Esophagus squamous epithelium (tissue), 5 donors: ENCODE measurements at regions not wholly inside any gene's neighbourhood (a gene's known extent, or its start where the extent isn't known, plus 50 kb on each side); places are given as distances from the start of the nearest gene placed in this dataset.

Experiments used
- DNase-seq: peaks from one replicate; lab custom pipeline; 2025; lab: John Stamatoyannopoulos, UW
- H3K27ac ChIP-seq, 4 donors: fragments of 200-600 bp; sonication (generic); one replicate each; pipeline ENCODE4 v1.5.1; 2016 to 2019; ENCODE audit warnings: mild to moderate bottlenecking in 1 of 4
- H3K27me3 ChIP-seq, 4 donors: fragments of 200-600 bp; sonication (generic); 1 replicate in 3 of 4; 2 replicates in 1 of 4; pipeline versions ENCODE4 v1.5.1 to v1.6.0; 2017 to 2021; ENCODE audit warnings: antibody characterized with exemption in 1 of 4
- H3K36me3 ChIP-seq, 3 donors: fragments of 200-600 bp; sonication (generic); one replicate each; pipeline ENCODE4 v1.5.1; 2016 to 2019
- H3K4me1 ChIP-seq, 3 donors: fragments of 200-600 bp; sonication (generic); one replicate each; pipeline ENCODE4 v1.5.1; 2017 to 2019
- H3K4me3 ChIP-seq, 4 donors: fragments of 200-600 bp; sonication (generic); 1 replicate in 3 of 4; 2 replicates in 1 of 4; pipeline ENCODE4 v1.5.1; 2016 to 2019; ENCODE audit warnings: mild to moderate bottlenecking in 2 of 4, moderate library complexity in 1 of 4
- H3K9me3 ChIP-seq, 3 donors: fragments of 200-600 bp; sonication (generic); one replicate each; pipeline ENCODE4 v1.5.1; 2016 to 2019
- CTCF ChIP-seq, 6 experiments: fragments of 450-650 bp in 4 of 6; fragments of 200-600 bp in 2 of 6; sonication (generic) in 2 of 6; IDR thresholded peaks; one replicate each; pipeline ENCODE4 v1.5.1; 2016 to 2019; ENCODE audit warnings: antibody characterized with exemption in 6 of 6, mild to moderate bottlenecking in 4 of 6, moderate library complexity in 4 of 6
- POLR2A ChIP-seq, 4 donors: fragments of 450-650 bp; IDR thresholded peaks; one replicate each; pipeline ENCODE4 v1.6.1; 2017; ENCODE audit warnings: antibody characterized with exemption in 4 of 4, mild to moderate bottlenecking in 4 of 4, moderate library complexity in 3 of 4
- WGBS, 2 donors: methylation state at CpG; one replicate each; pipeline ENCODE4 v1.1.5; 2018; 5-methylcytosine and 5-hydroxymethylcytosine counted together
- intact Hi-C: fragments of 100-400 bp; cut with DNase I; formaldehyde crosslinking; loops from one replicate; pipeline ENCODE4 v1.15.0; 2022
- donor health status: DM: yes; HTN: yes; CAD: no.

GRCh38 chr18:76633588-76634269, 138.7 kb upstream of the ZNF516 start:
- H3K27ac ChIP-seq, result no peak overlapping the region
- no peaks in the 10 kb centered on the region for H3K4me1 ChIP-seq
- no peaks in the 10 kb centered on the region for H3K9me3 ChIP-seq
- TF ChIP-seq POLR2A (IDR thresholded peaks at IDR 0.05) (no peak), CTCF (IDR thresholded peaks at IDR 0.05) (no peak)
- H3K27me3 ChIP-seq, result no peaks in the 10 kb centered on the region
- no peak overlapping the region for H3K4me3 ChIP-seq
- WGBS, 2 donors, result 60 to 69% methylated on average over 2 of the region's 2 CpGs
- intact Hi-C loops, result no loop called here
- H3K36me3 ChIP-seq, result no peaks in the 10 kb centered on the region
- DNase-seq, result no peak

GRCh38 chr18:76627444-76627843, 132.4 kb upstream of the ZNF516 start:
- no peaks in the 10 kb centered on the region for H3K36me3 ChIP-seq
- no peak for DNase-seq
- no peaks in the 10 kb centered on the region for H3K27me3 ChIP-seq
- H3K9me3 ChIP-seq, result no peaks in the 10 kb centered on the region
- no peaks in the 10 kb centered on the region for H3K4me1 ChIP-seq
- no peak overlapping the region for H3K4me3 ChIP-seq
- no peak overlapping the region for H3K27ac ChIP-seq
- intact Hi-C loops, result no loop called here
- TF ChIP-seq CTCF (IDR thresholded peaks at IDR 0.05), result no peak
- TF ChIP-seq POLR2A (IDR thresholded peaks at IDR 0.05), result no peak
- WGBS, 2 donors, result 75 to 95% methylated on average over 1 of the region's 1 CpG

GRCh38 chr18:76626991-76627390, 131.9 kb upstream of the ZNF516 start:
- DNase-seq, result no peak
- no peak for TF ChIP-seq POLR2A (IDR thresholded peaks at IDR 0.05)
- no peak for TF ChIP-seq CTCF (IDR thresholded peaks at IDR 0.05)
- no peaks in the 10 kb centered on the region for H3K27me3 ChIP-seq
- H3K36me3 ChIP-seq, result no peaks in the 10 kb centered on the region
- intact Hi-C loops, result no loop called here
- no peak overlapping the region for H3K4me3 ChIP-seq
- peaks cover 0 to 3% (median 0%) of the 10 kb centered on the region in 3 donors for H3K4me1 ChIP-seq
- no peaks in the 10 kb centered on the region for H3K9me3 ChIP-seq
- no peak overlapping the region for H3K27ac ChIP-seq

- no peak for TF ChIP-seq CTCF (IDR thresholded peaks at IDR 0.05)
- intact Hi-C loops, result no loop called here
- Histone ChIP-seq H3K9me3 (no peaks in the 10 kb centered on the region), H3K4me1 (peaks cover 11 to 36% (median 24%) of the 10 kb centered on the region in 3 donors), H3K27ac (no peak overlapping the region), H3K4me3 (no peak overlapping the region), H3K27me3 (no peaks in the 10 kb centered on the region), H3K36me3 (no peaks in the 10 kb centered on the region)
- 66 to 86% methylated on average over 7 to 8 of the region's 8 CpGs for WGBS, 2 donors
- no peak for DNase-seq
Measured at GRCh38 chr18:76622651-76623050, 127.6 kb upstream of the ZNF516 start.

- peak overlapping the region in 1 of 4 donors; percentile 85 for H3K27ac ChIP-seq
- H3K36me3 ChIP-seq, result no peaks in the 10 kb centered on the region
- H3K4me1 ChIP-seq, result peaks cover 11 to 36% (median 24%) of the 10 kb centered on the region in 3 donors
- WGBS, 2 donors, result 12 to 18% methylated on average over 9 to 11 of the region's 12 CpGs
- H3K27me3 ChIP-seq, result no peaks in the 10 kb centered on the region
- intact Hi-C loops, result no loop called here
- H3K9me3 ChIP-seq, result no peaks in the 10 kb centered on the region
- H3K4me3 ChIP-seq, result peak overlapping the region in 2 of 4 donors; percentile 0 to 13
- no peak for DNase-seq
- no peak for TF ChIP-seq POLR2A (IDR thresholded peaks at IDR 0.05)
Measured at GRCh38 chr18:76621782-76622495, 126.9 kb upstream of the ZNF516 start.
